ENCODE measurements at regions not wholly inside any gene's neighbourhood (a gene's known extent, or its start where the extent isn't known, plus 50 kb on each side); places are given as distances from the start of the nearest gene placed in this dataset.
"Not testable (repeated sequence)": the region's sequence is repeated elsewhere in the genome, so short reads cannot be mapped to it uniquely, and the experiment has no call there.

GRCh38 chr13:21246761-21247452 is 70.4 kb downstream of the MRPL57 start:
- DNase-seq (ENCODE audit: low read depth), result no peak
- no peak overlapping the region for H3K4me3 ChIP-seq (replicated peaks; ENCODE audit: low read depth, low read length)
- TF ChIP-seq CTCF (IDR thresholded peaks at IDR 0.05; ENCODE audit: low read length, missing control alignments), result no peak

DNA sequence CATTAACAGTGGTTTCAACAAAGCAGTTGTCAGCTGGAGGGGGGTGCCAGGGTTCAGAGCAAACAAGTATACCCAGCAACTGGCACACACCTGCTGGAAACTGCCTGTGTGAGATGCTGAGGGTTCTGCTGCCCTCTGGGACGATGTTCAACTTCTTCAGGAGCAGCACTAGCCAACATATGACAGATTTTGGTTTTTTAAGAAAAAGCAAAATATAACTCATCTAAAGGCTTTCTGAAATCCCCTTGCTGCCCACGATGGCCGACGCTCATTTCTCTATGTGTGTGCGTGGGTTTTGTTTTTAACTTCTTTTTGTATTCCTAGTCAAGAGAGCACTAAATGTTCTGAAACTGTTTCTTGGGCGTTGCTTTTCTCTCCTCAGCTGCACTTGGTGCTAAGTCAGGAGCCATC is 79.9 kb downstream of the MRPL57 start:
- no peak for TF ChIP-seq CTCF (IDR thresholded peaks at IDR 0.05; ENCODE audit: low read length, missing control alignments)
- no peak for DNase-seq (ENCODE audit: low read depth)

GRCh38 chr13:21256891-21257290 is 80.4 kb downstream of the MRPL57 start:
- TF ChIP-seq CTCF (IDR thresholded peaks at IDR 0.05; ENCODE audit: low read length, missing control alignments), result no peak
- DNase-seq (ENCODE audit: low read depth), result no peak
- no peak overlapping the region for H3K4me3 ChIP-seq (replicated peaks; ENCODE audit: low read depth, low read length)

More for the DNA sequence above, 79.9 kb downstream of the MRPL57 start:
- H3K4me3 ChIP-seq (replicated peaks; ENCODE audit: low read depth, low read length), result no peak overlapping the region

DNA sequence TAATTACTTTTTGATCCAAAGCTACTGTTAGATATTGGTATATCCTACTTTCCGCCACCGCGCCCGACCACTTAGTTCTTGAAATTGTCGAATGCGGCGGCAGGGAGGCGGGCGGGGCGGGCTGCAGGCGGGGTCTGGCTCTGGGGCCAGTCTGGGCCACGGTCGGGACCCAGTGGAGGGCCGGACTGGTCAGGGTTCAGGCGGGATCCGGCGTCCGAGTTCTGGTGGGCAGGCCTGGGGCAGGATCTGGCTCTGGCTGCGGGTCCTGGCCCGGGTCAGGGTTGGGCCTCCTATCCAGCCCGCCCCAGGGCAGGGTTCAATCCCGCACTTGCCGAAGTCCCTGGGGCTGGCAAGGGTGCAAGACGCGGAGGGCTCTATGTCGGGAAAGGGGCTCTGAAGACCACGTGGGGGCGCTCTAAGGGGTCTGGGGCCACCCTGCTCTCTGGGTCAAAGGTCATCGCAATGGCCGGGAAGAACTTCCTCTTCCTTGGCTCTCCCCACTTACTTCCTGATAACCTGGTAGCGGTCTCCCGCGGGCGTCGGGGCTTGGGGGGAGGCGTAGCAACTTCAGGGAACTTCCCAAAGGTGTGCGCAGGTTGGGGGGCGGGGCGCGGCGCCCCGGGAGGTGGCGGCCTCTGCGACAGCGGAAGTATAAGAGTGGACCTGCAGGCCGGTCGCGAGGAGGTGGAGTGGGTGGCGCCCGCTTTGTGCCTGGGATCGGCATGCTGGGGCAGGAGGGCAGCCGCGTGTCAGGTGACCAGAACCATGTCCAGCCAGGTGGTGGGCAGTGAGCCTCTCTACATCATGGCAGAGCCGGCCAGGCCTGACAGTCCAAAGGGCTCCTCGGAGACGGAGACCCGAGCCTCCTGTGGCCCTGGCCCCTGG is 83.4 kb downstream of the MRPL57 start:
- no peak for TF ChIP-seq CTCF (IDR thresholded peaks at IDR 0.05; ENCODE audit: low read length, missing control alignments)
- no peak overlapping the region for H3K4me3 ChIP-seq (replicated peaks; ENCODE audit: low read depth, low read length)
- DNase-seq (ENCODE audit: low read depth), result no peak

DNA sequence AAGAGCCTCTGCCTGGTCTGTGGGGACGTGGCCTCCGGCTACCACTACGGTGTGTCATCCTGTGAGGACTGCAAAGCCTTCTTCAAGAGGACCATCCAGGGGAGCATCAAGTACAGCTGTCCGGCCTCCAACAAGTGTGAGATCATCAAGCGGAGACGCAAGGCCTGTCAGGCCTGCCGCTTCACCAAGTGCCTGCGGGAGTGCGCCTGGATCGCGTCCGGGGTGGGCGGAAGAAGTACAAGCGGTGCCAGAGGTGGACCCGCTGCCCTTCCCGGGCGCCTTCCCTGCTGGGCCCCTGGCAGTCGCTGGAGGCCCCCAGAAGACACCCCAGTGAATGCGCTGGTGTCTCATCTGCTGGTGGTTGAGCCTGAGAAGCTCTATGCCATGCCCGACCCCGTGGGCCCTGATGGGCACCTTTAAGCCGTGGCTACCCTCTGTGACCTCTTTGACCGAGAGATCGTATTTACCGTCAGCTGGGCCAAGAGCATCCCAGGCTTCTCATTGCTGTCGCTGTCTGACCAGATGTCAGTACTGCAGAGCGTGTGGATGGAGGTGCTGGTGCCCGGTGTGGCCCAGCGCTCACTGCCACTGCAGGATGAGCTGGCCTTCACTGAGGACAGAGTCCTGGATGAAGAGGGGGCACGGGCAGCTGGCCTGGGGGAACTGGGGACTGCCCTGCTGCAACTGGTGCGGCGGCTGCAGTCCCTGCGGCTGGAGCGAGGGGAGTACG is 84.3 kb downstream of the MRPL57 start:
- DNase-seq (ENCODE audit: low read depth); H3K4me3 ChIP-seq (replicated peaks; ENCODE audit: low read depth, low read length): not testable (repeated sequence)

- not testable (repeated sequence) for DNase-seq (ENCODE audit: low read depth)
Measured at GRCh38 chr13:21261487-21262216, 85.2 kb downstream of the MRPL57 start.

GRCh38 chr13:21263909-21264308 is 87.5 kb downstream of the MRPL57 start:
- not testable (repeated sequence) for DNase-seq (ENCODE audit: low read depth); H3K4me3 ChIP-seq (replicated peaks; ENCODE audit: low read depth, low read length)

More at GRCh38 chr13:21261487-21262216, 85.2 kb downstream of the MRPL57 start:
- not testable (repeated sequence) for H3K4me3 ChIP-seq (replicated peaks; ENCODE audit: low read depth, low read length)

GRCh38 chr13:21268485-21268884 is 92.0 kb downstream of the MRPL57 start:
- not testable (repeated sequence) for H3K4me3 ChIP-seq (replicated peaks; ENCODE audit: low read depth, low read length); DNase-seq (ENCODE audit: low read depth)

- not testable (repeated sequence) for H3K4me3 ChIP-seq (replicated peaks; ENCODE audit: low read depth, low read length); DNase-seq (ENCODE audit: low read depth)
Measured at GRCh38 chr13:21272439-21272838, 96.0 kb downstream of the MRPL57 start.

- H3K4me3 ChIP-seq (replicated peaks; ENCODE audit: low read depth, low read length); DNase-seq (ENCODE audit: low read depth): not testable (repeated sequence)
Measured at GRCh38 chr13:21274457-21274856, 98.0 kb downstream of the MRPL57 start.
